Midbrain (tissue), 1 donor: ENCODE measurements at regions not wholly inside any gene's neighbourhood (a gene's known extent, or its start where the extent isn't known, plus 50 kb on each side); places are given as distances from the start of the nearest gene placed in this dataset.

ENCODE experiments used
- DNase-seq: peaks from one replicate; lab custom pipeline; 2025; lab: John Stamatoyannopoulos, UW

- DNase-seq = no peak
Measured at GRCh38 chr5:173527671-173528070, 88.8 kb downstream of the BOD1 start.

- DNase-seq = no peak
Measured at GRCh38 chr5:173524136-173524535, 92.3 kb downstream of the BOD1 start.

GRCh38 chr5:173523388-173523787 lies 93.1 kb downstream of the BOD1 start:
- DNase-seq = no peak

- DNase-seq = no peak
Measured at GRCh38 chr5:173522518-173522917, 93.9 kb downstream of the BOD1 start.

DNA sequence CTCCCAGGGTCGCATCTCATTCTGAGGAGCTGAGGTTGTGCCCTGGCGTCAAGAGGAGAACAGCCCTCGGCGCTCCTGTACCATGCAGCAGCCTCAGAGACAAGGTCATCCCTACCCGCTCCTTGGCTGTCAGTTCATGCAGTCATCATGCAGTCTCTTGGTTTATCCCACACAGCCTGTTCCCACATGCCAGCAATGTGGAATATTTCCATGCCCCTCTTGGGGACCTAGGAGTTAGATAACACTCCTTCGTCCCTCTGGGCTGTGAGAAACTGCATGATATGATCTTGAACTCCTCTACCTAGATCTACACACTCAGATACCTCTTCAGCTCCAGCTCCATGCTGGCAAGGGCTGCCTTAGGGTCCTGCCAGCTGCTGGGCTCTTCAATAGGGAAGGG lies 97.6 kb downstream of the BOD1 start:
- DNase-seq = no peak

GRCh38 chr5:173517648-173518047 lies 98.8 kb downstream of the BOD1 start:
- no peak for DNase-seq

GRCh38 chr5:173515526-173515925 lies 100.9 kb downstream of the BOD1 start:
- DNase-seq = no peak

DNA sequence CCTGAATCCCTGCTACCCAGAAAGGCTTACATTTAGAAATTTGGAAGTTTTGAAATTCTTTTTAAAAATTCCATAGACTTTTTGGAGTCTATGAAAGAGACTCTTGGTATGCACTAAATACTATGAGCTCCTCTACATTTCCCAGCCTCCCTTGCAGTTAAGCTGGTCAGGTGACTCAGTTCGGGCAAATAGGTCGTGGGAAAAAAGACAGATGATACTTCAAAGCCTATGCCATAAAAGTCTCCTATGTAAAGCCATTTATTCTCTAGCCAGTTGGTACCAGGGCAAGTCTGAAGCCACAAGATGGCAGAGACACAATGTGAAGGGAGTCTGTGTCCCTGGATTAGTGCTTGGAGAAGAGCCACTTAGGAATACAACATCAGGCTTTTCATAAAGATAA lies 101.8 kb downstream of the BOD1 start:
- no peak for DNase-seq

DNA sequence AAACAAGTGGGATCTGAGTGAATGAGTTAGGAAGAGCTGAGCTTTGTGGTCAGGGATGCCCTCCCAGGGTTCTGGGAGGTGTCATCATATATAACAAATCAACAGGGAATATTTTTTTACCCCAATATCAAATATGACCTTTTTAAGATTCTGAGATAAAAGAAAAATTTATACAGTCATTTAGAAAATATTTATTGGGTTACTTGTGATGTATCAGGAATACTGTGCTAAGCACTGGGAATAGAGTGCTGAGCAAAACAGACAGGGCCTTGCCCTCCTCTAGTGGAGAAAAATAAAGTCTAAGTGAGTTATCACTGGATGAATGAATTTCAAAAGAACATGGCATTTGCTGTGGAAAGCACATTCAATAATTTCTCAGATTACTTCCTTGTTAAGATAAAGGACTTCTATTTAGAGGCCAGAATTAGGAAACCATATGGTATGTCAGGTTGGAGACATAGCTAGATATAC lies 102.9 kb downstream of the BOD1 start:
- DNase-seq = no peak

DNA sequence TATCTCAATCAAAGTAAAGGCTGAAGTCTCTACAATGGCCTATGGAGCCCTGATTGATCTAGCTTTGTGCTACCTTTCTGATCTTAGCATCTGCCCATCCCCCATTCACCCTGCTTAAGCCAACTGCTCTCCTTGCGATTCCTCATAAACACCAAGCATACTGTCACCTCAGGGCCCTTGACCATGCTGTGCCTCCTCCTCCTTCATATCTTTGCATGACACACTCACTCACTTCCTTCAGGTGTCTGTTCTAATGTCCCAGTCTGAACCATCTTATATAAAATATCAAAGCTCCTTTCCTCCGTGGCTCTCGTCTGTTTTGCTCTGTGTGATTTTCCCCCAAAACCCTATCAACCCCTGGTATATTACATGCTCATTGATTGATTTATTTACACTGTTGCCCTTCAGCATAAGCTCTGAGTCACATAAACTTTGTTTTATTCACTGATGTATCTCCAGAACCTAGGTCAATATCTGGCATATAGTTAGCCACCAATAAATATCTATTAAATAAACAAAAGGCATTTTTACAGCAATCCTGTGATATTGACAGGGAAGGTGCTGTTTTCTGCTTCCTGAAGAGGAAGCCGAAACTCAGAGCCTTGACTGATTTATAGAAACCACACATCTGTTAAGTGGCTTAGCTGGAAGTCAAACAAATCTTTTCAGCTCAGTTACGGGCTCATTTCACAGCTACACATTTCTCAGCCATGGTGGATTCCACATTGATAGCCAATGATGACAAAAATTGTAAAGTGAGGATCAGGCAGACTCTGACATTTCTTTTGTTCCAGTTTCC lies 103.6 kb downstream of the BOD1 start:
- DNase-seq = no peak

GRCh38 chr5:173509060-173509459 lies 107.4 kb downstream of the BOD1 start:
- DNase-seq = no peak

DNA sequence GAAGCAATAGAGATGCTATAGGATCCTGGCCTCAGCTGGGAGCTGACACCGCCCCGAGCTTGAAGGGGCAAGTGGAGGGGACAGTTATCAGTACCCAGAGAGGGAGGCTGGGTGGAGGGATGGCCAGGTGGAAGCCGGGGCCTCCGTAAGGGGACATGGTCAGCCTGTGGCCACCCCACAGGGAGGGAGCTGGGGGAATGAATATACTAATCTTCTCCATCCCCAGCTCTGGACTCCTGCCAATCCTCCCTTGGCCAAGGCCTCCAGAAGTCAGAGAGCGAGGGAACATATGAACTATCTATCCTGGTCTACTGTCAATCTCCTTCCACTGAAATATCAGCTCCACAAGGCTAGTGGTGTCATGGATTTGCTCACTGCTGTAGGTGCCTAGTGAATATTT lies 109.3 kb downstream of the BOD1 start:
- no peak for DNase-seq

DNA sequence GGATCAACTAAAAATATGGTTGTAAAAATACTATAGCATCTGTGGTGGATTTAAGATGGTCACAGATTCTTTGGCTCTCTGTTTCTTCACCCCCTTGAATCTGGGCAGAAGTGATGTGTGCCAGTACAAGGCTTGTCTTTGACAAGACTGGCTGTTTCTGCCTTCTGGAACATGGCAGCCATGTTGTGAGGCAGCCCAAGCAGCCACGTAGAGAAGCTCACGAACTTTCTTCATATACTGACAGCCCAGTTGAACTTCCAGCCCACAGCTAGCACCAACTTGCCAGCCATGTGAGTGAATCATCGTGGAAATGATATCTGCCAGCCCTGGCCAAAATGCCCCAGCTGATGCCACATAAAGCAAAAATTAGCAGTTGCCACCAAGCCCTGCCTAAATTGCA lies 110.8 kb downstream of the BOD1 start:
- DNase-seq = no peak

GRCh38 chr5:173501922-173502321 lies 114.5 kb downstream of the BOD1 start:
- DNase-seq = no peak

- no peak for DNase-seq
Measured at GRCh38 chr5:173501271-173501670, 115.2 kb downstream of the BOD1 start.

DNA sequence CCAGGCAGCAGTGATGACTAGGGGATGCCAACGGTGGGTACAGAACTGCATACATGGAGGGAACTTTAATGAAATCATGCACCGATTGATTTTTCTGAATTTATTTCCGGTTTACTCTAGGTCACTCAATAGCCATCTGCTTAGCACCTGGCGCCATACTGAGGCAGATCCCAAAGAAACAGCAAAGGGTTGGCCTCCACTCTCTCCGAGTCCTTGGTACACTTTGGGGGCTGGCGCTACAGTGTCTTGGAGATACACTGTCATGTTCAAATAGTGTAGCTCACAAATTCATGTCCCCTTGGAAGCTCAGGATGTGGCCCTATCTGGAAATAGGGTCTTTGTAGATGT lies 116.3 kb downstream of the BOD1 start:
- no peak for DNase-seq

DNA sequence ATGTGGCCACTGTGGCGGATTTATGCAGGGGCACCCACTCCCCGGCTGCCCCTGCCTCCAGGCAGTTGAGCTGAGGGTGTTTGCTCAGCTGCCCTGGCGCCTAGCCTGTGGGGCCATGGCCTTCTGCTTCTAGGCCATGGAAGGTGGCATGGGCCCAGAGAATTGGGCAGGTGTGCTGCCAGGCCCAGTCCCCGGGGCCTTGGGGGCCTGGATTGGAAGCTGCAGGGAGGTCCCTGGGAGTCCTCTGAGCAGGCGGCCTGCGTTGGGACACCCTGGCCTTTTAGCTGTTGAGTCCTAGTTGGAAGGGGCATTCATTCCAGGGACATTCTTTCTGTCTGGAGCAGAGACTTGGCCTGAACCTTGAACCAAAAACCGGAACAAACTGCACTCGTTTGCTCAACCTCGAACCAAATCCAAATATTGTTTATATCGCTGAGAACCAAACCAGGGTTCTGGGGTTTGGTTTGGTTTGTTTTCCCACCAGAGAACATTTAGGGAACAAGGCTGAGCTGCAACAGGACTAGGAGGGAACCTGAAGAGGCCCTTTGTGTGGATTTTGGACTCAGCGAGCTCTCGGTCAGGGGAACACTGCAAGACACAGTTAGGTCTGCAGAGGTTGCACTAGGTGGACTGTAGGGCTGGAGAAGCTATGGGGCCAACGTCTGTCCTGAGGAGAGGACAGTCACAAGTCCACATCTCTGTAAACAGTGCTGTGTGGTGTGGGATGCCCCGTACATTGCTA lies 116.8 kb downstream of the BOD1 start:
- no peak for DNase-seq

DNA sequence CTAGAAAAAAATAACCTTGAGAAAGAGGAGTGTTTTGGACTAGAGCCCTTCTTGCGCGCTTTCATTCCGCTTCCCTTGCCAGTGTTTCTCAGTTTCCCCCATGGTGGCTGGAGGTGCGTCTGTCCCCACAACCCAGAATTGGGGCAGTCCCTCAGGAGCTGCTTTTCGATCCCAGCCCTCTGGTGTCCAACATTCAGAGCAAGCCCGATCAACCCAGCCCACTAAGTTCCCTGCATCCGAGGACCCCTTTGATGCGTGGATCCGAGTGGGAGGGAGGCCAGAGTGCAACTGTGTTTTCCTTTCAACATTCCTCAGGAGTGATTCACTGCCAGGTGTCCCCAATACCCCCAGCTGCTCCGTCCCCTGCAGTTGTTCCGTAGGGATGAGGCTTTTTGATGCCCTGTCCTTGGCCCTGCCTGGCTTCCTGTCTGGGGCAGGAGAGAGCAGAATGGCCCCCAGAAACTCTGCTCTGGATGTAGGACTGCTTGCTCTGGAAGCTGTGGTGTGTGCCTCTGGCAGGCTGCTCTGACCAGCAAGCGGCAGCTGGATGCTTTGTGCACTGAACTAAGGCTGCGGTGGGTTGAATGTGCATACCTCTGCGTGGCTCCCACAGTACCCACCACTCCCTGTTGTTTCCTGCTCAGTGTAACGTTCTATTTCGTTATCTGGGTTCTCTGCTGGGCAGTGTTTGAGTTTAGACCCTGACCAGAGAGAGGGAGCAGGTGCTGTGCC lies 117.5 kb downstream of the BOD1 start:
- DNase-seq = no peak

DNA sequence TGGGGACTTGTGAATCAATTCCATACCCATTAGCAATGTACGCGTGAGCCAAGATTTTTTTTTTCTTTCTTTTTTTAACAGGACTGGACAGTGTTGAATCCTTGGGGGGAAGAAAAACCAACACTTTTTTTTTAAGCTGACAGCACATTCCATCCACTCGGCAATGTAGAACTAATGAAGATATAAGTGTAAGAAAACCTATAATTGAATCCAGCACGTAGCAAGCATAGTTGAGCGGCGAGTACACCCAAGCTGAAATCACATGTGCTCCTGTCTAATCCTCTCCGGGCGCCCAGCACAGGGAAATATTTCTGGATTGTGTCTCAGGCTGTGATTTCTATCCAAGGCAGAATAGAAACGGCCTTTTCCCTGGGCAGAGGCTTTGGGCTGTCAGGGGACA lies 118.2 kb downstream of the BOD1 start:
- no peak for DNase-seq

DNA sequence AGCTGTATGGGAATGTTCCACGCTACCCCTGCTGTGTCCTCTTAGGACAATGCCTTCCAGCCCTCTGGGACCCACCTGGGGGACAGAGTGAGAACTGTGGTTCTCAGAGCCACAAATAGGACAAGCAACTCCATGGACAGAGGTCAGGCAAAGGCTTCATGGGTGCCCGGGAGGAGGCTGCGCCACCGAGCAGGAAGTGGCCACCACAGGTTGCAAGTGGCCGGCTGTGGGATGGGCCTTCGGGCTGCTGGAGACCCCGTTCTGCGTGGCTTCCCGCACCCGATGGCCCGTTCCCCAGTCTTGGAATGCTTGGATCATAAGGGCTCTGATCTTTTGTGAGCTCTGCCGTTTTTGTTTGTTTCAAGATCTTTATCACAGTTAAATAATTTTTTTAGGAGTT lies 118.8 kb downstream of the BOD1 start:
- no peak for DNase-seq

- no peak for DNase-seq
Measured at GRCh38 chr5:173496883-173497255, 119.6 kb downstream of the BOD1 start.

DNA sequence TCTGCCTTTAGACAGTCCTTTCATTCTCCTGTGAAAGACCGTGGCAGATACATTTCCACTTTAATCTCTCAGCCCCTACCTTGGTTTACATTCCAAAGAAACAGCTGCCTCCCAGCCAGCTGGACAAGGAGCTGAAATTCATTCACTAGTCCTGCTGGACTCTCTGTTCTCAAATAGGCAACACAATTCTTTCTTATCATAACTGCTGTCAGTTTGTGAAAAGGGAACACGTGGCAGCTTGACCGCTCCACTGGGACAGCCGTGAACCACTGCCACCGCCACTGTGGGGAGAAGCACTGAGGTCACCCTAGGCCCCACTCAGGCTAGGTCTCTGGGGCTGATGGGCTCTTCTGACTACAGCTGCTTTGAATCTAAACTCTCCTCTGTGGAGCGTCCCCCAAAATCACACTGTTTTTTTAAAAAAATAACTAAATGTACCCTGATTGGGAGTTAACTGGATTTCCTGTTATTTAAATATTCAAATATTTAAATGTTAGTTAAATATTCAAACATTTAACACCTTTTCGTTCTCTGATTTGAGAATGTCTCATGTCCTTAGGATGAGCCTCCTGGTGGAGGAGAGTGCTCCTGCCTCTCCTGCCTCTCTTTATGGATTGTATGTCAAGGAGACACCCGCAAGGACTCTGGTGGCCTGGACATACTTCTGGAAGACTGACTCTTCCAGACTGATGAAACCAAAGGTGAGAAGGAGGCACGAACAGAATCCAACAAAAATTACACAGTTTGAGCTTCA lies 120.1 kb downstream of the BOD1 start:
- no peak for DNase-seq
